ENCODE measurements at regions not wholly inside any gene's neighbourhood (a gene's known extent, or its start where the extent isn't known, plus 50 kb on each side); places are given as distances from the start of the nearest gene placed in this dataset.
A peak's percentile ranks its signal among the peaks of the same experiment; 100 is the strongest.

- no peak overlapping the region for H3K4me3 ChIP-seq (ENCODE audit: low read depth, low read length)
- H3K36me3 Mint-ChIP-seq: no peaks in the 10 kb centered on the region
These were observed 67.9 kb upstream of the ROBO1 start for GRCh38 chr3:79835701-79836100.

GRCh38 chr3:79824166-79824565 lies 56.4 kb upstream of the ROBO1 start:
- no peaks in the 10 kb centered on the region for H3K27me3 ChIP-seq (ENCODE audit: control insufficient read depth, insufficient read depth, low read length)
- Mint-ChIP-seq H3K4me1 (no peaks in the 10 kb centered on the region), H3K36me3 (no peaks in the 10 kb centered on the region), H3K4me3 (no peak overlapping the region), H3K27me3 (no peaks in the 10 kb centered on the region), H3K27ac (no peak overlapping the region), H3K9me3 (peaks cover 0 to 15% (median 5%) of the 10 kb centered on the region in 7 donors)
- no peak for DNase-seq
- no peak for ATAC-seq (ENCODE audit: low read depth in 2 of 2)
- no peaks in the 10 kb centered on the region for H3K4me1 ChIP-seq (ENCODE audit: control insufficient read depth, insufficient read depth, low read length, poor library complexity, severe bottlenecking)
- no peaks in the 10 kb centered on the region for H3K36me3 ChIP-seq (ENCODE audit: control insufficient read depth, insufficient read depth, low read length)
- no peak overlapping the region for H3K27ac ChIP-seq (ENCODE audit: insufficient read depth, low read length, poor library complexity, severe bottlenecking)
- H3K9me3 ChIP-seq (ENCODE audit: control insufficient read depth in 2 of 2, low read length in 2 of 2): peaks cover 0 to 13% of the 10 kb centered on the region in 2 experiments
- H3K4me3 ChIP-seq (ENCODE audit: low read depth, low read length): no peak overlapping the region

More at GRCh38 chr3:79835701-79836100, 67.9 kb upstream of the ROBO1 start:
- no peaks in the 10 kb centered on the region for H3K36me3 ChIP-seq (ENCODE audit: control insufficient read depth, insufficient read depth, low read length)
- ATAC-seq (ENCODE audit: low read depth in 2 of 2) (no peak), DNase-seq (no peak)
- no peaks in the 10 kb centered on the region for H3K4me1 Mint-ChIP-seq
- H3K4me3 Mint-ChIP-seq: no peak overlapping the region
- no peaks in the 10 kb centered on the region for H3K27me3 Mint-ChIP-seq
- peaks cover 4 to 35% (median 11%) of the 10 kb centered on the region in 7 donors for H3K9me3 Mint-ChIP-seq
- no peak overlapping the region for H3K27ac ChIP-seq (ENCODE audit: insufficient read depth, low read length, poor library complexity, severe bottlenecking)
- no peak overlapping the region for H3K27ac Mint-ChIP-seq
- peaks cover 2 to 9% of the 10 kb centered on the region in 2 experiments for H3K9me3 ChIP-seq (ENCODE audit: control insufficient read depth in 2 of 2, low read length in 2 of 2)
- no peaks in the 10 kb centered on the region for H3K4me1 ChIP-seq (ENCODE audit: control insufficient read depth, insufficient read depth, low read length, poor library complexity, severe bottlenecking)
- no peaks in the 10 kb centered on the region for H3K27me3 ChIP-seq (ENCODE audit: control insufficient read depth, insufficient read depth, low read length)

GRCh38 chr3:79822076-79822475 lies 54.3 kb upstream of the ROBO1 start:
- H3K27me3 ChIP-seq (ENCODE audit: control insufficient read depth, insufficient read depth, low read length): no peaks in the 10 kb centered on the region
- no peak overlapping the region for H3K4me3 ChIP-seq (ENCODE audit: low read depth, low read length)
- no peak for ATAC-seq (ENCODE audit: low read depth in 2 of 2)
- no peaks in the 10 kb centered on the region for H3K36me3 Mint-ChIP-seq
- H3K9me3 Mint-ChIP-seq: peaks cover 0 to 26% (median 5%) of the 10 kb centered on the region in 7 donors
- H3K36me3 ChIP-seq (ENCODE audit: control insufficient read depth, insufficient read depth, low read length): no peaks in the 10 kb centered on the region
- no peak overlapping the region for H3K27ac ChIP-seq (ENCODE audit: insufficient read depth, low read length, poor library complexity, severe bottlenecking)
- peaks cover 0 to 16% of the 10 kb centered on the region in 2 experiments for H3K9me3 ChIP-seq (ENCODE audit: control insufficient read depth in 2 of 2, low read length in 2 of 2)
- no peaks in the 10 kb centered on the region for H3K4me1 Mint-ChIP-seq
- H3K27ac Mint-ChIP-seq: no peak overlapping the region
- no peak for DNase-seq
- peak overlapping the region in 1 of 4 donors; percentile 87 for H3K4me3 Mint-ChIP-seq
- no peaks in the 10 kb centered on the region for H3K27me3 Mint-ChIP-seq
- no peaks in the 10 kb centered on the region for H3K4me1 ChIP-seq (ENCODE audit: control insufficient read depth, insufficient read depth, low read length, poor library complexity, severe bottlenecking)

GRCh38 chr3:79820089-79820488 lies 52.3 kb upstream of the ROBO1 start:
- no peak overlapping the region for H3K27ac ChIP-seq (ENCODE audit: insufficient read depth, low read length, poor library complexity, severe bottlenecking)
- no peaks in the 10 kb centered on the region for H3K4me1 ChIP-seq (ENCODE audit: control insufficient read depth, insufficient read depth, low read length, poor library complexity, severe bottlenecking)
- Mint-ChIP-seq H3K36me3 (no peaks in the 10 kb centered on the region), H3K27ac (no peak overlapping the region), H3K27me3 (no peaks in the 10 kb centered on the region), H3K4me3 (no peak overlapping the region), H3K9me3 (peaks cover 3 to 42% (median 9%) of the 10 kb centered on the region in 7 donors), H3K4me1 (no peaks in the 10 kb centered on the region)
- H3K4me3 ChIP-seq (ENCODE audit: low read depth, low read length): no peak overlapping the region
- DNase-seq: no peak
- no peaks in the 10 kb centered on the region for H3K27me3 ChIP-seq (ENCODE audit: control insufficient read depth, insufficient read depth, low read length)
- no peaks in the 10 kb centered on the region for H3K36me3 ChIP-seq (ENCODE audit: control insufficient read depth, insufficient read depth, low read length)
- H3K9me3 ChIP-seq (ENCODE audit: control insufficient read depth in 2 of 2, low read length in 2 of 2): peaks cover 8 to 24% of the 10 kb centered on the region in 2 experiments
- no peak for ATAC-seq (ENCODE audit: low read depth in 2 of 2)

- H3K27me3 Mint-ChIP-seq: no peaks in the 10 kb centered on the region
- Histone ChIP-seq H3K4me1 (ENCODE audit: control insufficient read depth, insufficient read depth, low read length, poor library complexity, severe bottlenecking) (no peaks in the 10 kb centered on the region), H3K27me3 (ENCODE audit: control insufficient read depth, insufficient read depth, low read length) (no peaks in the 10 kb centered on the region), H3K4me3 (ENCODE audit: low read depth, low read length) (no peak overlapping the region), H3K27ac (ENCODE audit: insufficient read depth, low read length, poor library complexity, severe bottlenecking) (no peak overlapping the region), H3K36me3 (ENCODE audit: control insufficient read depth, insufficient read depth, low read length) (no peaks in the 10 kb centered on the region), H3K9me3 (ENCODE audit: control insufficient read depth in 2 of 2, low read length in 2 of 2) (peaks cover 8 to 14% of the 10 kb centered on the region in 2 experiments)
- H3K36me3 Mint-ChIP-seq: no peaks in the 10 kb centered on the region
- H3K27ac Mint-ChIP-seq: no peak overlapping the region
- no peak for DNase-seq
- no peaks in the 10 kb centered on the region for H3K4me1 Mint-ChIP-seq
- H3K4me3 Mint-ChIP-seq: no peak overlapping the region
- H3K9me3 Mint-ChIP-seq: peaks cover 3 to 50% (median 9%) of the 10 kb centered on the region in 7 donors
- ATAC-seq (ENCODE audit: low read depth in 2 of 2): no peak
These were observed 50.2 kb upstream of the ROBO1 start for GRCh38 chr3:79818015-79818414.
